OCI-LY1 (cell line): ENCODE measurements at regions not wholly inside any gene's neighbourhood (a gene's known extent, or its start where the extent isn't known, plus 50 kb on each side); places are given as distances from the start of the nearest gene placed in this dataset.
A peak's percentile ranks its signal among the peaks of the same experiment; 100 is the strongest.

Source experiments
- H2AFZ ChIP-seq: fragments of 200-600 bp; sonication (generic), shearing (Covaris generic); 2 replicates; pipeline ENCODE4 v1.6.0; 2014; ENCODE audit warnings: antibody characterized with exemption, mild to moderate bottlenecking, low read length
- H3F3A ChIP-seq: fragments of 200-600 bp; sonication (generic), shearing (Covaris generic); 2 replicates; pipeline ENCODE4 v1.6.0; 2014; ENCODE audit warnings: mild to moderate bottlenecking, antibody characterized with exemption, low read length, moderate library complexity; ENCODE audit not compliant: insufficient read depth
- H3K27ac ChIP-seq: fragments of 200-600 bp; sonication (generic); 2 replicates; pipeline ENCODE4 v1.5.1; 2014; ENCODE audit warnings: low read length, mixed run types, mild to moderate bottlenecking, low read depth; ENCODE audit not compliant: poor library complexity, severe bottlenecking
- H3K27me3 ChIP-seq: fragments of 200-600 bp; sonication (generic); 2 replicates; pipeline ENCODE4 v1.6.0; 2014; ENCODE audit warnings: antibody characterized with exemption, mild to moderate bottlenecking, low read length, moderate library complexity; ENCODE audit not compliant: insufficient read depth
- H3K36me3 ChIP-seq: fragments of 200-600 bp; sonication (generic); 2 replicates; pipeline ENCODE4 v1.6.1; 2014; ENCODE audit warnings: mild to moderate bottlenecking, antibody characterized with exemption, low read length, moderate library complexity, mixed read lengths; ENCODE audit not compliant: insufficient read depth
- H3K4me1 ChIP-seq: fragments of 200-600 bp; sonication (generic); 2 replicates; pipeline ENCODE4 v1.5.1; 2014; ENCODE audit warnings: mild to moderate bottlenecking, low read length, moderate library complexity; ENCODE audit not compliant: insufficient read depth, severe bottlenecking
- H3K4me2 ChIP-seq: fragments of 200-600 bp; sonication (generic), shearing (Covaris generic); 2 replicates; pipeline ENCODE4 v1.6.1; 2014; ENCODE audit warnings: low read length
- H3K4me3 ChIP-seq: fragments of 200-600 bp; sonication (generic); 2 replicates; pipeline ENCODE4 v1.5.1; 2014; ENCODE audit warnings: low read length, low read depth, mild to moderate bottlenecking, mixed read lengths; ENCODE audit not compliant: poor library complexity, severe bottlenecking
- H3K79me2 ChIP-seq: fragments of 200-600 bp; shearing (Covaris generic); 2 replicates; pipeline ENCODE4 v1.6.1; 2016; ENCODE audit warnings: mixed run types, low read length, mixed read lengths; ENCODE audit not compliant: insufficient read depth
- H3K9ac ChIP-seq: fragments of 200-600 bp; sonication (generic), shearing (Covaris generic); 2 replicates; pipeline ENCODE4 v1.6.1; 2014; ENCODE audit warnings: mild to moderate bottlenecking, low read length, mixed read lengths
- H3K9me2 ChIP-seq: fragments of 200-600 bp; sonication (generic), shearing (Covaris generic); 2 replicates; pipeline ENCODE4 v1.6.1; 2014; ENCODE audit warnings: low read depth, mild to moderate bottlenecking, low read length, mixed read lengths
- H3K9me3 ChIP-seq: fragments of 200-600 bp; shearing (Covaris generic); 2 replicates; pipeline ENCODE4 v1.6.1; 2014; ENCODE audit warnings: low read length, mixed read lengths
- H4K20me1 ChIP-seq: fragments of 200-600 bp; sonication (generic), shearing (Covaris generic); 2 replicates; pipeline ENCODE4 v1.6.0; 2016; ENCODE audit warnings: mild to moderate bottlenecking, low read length; ENCODE audit not compliant: insufficient read depth
- CTCF ChIP-seq: fragments of 200-600 bp; sonication (generic), shearing (Covaris generic); IDR thresholded peaks from 2 replicates; pipeline ENCODE4 v1.5.1; 2017; ENCODE audit warnings: mild to moderate bottlenecking, antibody characterized with exemption, low read length, moderate library complexity, mixed read lengths
- EZH2 ChIP-seq: fragments of 200-600 bp; sonication (generic), shearing (Covaris generic); IDR thresholded peaks from 2 replicates; pipeline ENCODE4 v1.8.0; 2017; ENCODE audit warnings: borderline replicate concordance, mixed run types, mild to moderate bottlenecking, antibody characterized with exemption, low read length, moderate library complexity, mixed read lengths

GRCh38 chr18:78447211-78447610 is 532.4 kb upstream of the SALL3 start:
- Histone ChIP-seq H3K9me3 (no peaks in the 10 kb centered on the region), H4K20me1 (no peaks in the 10 kb centered on the region), H3F3A (no peaks in the 10 kb centered on the region), H3K4me1 (no peaks in the 10 kb centered on the region), H3K36me3 (no peaks in the 10 kb centered on the region), H3K79me2 (no peaks in the 10 kb centered on the region), H2AFZ (no peak overlapping the region), H3K9ac (no peak overlapping the region), H3K9me2 (no peaks in the 10 kb centered on the region), H3K4me3 (no peak overlapping the region), H3K27ac (no peak overlapping the region), H3K27me3 (no peaks in the 10 kb centered on the region), H3K4me2 (no peak overlapping the region)
- TF ChIP-seq EZH2 = no peak
- TF ChIP-seq CTCF = no peak

- Histone ChIP-seq H3K4me1 (no peaks in the 10 kb centered on the region), H3K36me3 (no peaks in the 10 kb centered on the region), H3K4me3 (no peak overlapping the region), H3K9ac (no peak overlapping the region), H3K27me3 (no peaks in the 10 kb centered on the region), H4K20me1 (no peaks in the 10 kb centered on the region), H3F3A (no peaks in the 10 kb centered on the region), H3K27ac (no peak overlapping the region), H3K4me2 (no peak overlapping the region), H3K9me2 (no peaks in the 10 kb centered on the region), H3K9me3 (no peaks in the 10 kb centered on the region), H2AFZ (no peak overlapping the region), H3K79me2 (no peaks in the 10 kb centered on the region)
- TF ChIP-seq CTCF = peak; percentile 41
- TF ChIP-seq EZH2 = no peak
Measured at GRCh38 chr18:78448106-78448505, 531.5 kb upstream of the SALL3 start.

- TF ChIP-seq CTCF = no peak
- no peak for TF ChIP-seq EZH2
- no peak overlapping the region for H3K4me3 ChIP-seq
- H3K27ac ChIP-seq = no peak overlapping the region
- H3K9me3 ChIP-seq = no peaks in the 10 kb centered on the region
- no peaks in the 10 kb centered on the region for H3K36me3 ChIP-seq
- no peaks in the 10 kb centered on the region for H3K9me2 ChIP-seq
- no peak overlapping the region for H2AFZ ChIP-seq
- no peaks in the 10 kb centered on the region for H4K20me1 ChIP-seq
- no peak overlapping the region for H3K4me2 ChIP-seq
- H3K4me1 ChIP-seq = no peaks in the 10 kb centered on the region
- H3F3A ChIP-seq = no peaks in the 10 kb centered on the region
- H3K27me3 ChIP-seq = no peaks in the 10 kb centered on the region
- no peak overlapping the region for H3K9ac ChIP-seq
- no peaks in the 10 kb centered on the region for H3K79me2 ChIP-seq
Measured at GRCh38 chr18:78448591-78448990, 531.0 kb upstream of the SALL3 start.
